ENCODE measurements at regions not wholly inside any gene's neighbourhood (a gene's known extent, or its start where the extent isn't known, plus 50 kb on each side); places are given as distances from the start of the nearest gene placed in this dataset.
A peak's percentile ranks its signal among the peaks of the same experiment; 100 is the strongest.
"Not testable (repeated sequence)": the region's sequence is repeated elsewhere in the genome, so short reads cannot be mapped to it uniquely, and the experiment has no call there.

- CTCF ChIA-PET (ENCODE audit: partially characterized antibody), result interaction anchor here (1.2 to 1.5 kb wide), 2 partner anchors 9 to 100 kb away, joined by 4 to 8 read pairs; no protein-coding TSS in a partner anchor
- H3K9me3 Mint-ChIP-seq, result peaks cover 0 to 2% (median 0%) of the 10 kb centered on the region in 8 donors
Measured at GRCh38 chr22:41023299-41023623, 69.1 kb upstream of the EP300 start.

DNA sequence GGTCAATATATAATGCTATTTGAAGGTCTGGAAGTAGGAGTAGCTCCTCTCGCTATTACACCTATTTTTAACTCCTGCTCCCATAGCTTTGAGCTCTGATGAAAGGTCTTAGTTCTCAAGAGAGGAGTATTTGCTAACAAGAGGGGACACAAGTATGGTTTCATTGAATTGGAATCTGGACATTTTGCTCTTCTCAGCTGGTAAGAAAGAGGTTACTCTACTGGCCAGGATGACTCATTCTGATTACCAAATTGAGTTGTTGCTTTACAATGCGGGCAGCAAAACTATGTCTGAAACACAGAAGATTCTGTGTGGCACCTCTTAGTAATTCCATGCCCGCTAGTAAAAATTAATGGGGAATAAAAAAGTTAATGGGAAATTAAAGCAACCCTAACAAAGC is 63.6 kb upstream of the EP300 start:
- Histone ChIP-seq H3K4me3 (ENCODE audit: low read length in 2 of 2) (no peak overlapping the region), H3K27ac (ENCODE audit: low read depth, low read length) (no peak overlapping the region), H3K4me1 (ENCODE audit: insufficient read depth, low read length) (no peaks in the 10 kb centered on the region), H3K27me3 (ENCODE audit: insufficient read depth, low read length) (no peaks in the 10 kb centered on the region), H3K9me3 (ENCODE audit: control insufficient read depth in 1 of 2, low read length in 2 of 2) (no peaks in the 10 kb centered on the region), H3K36me3 (ENCODE audit: insufficient read depth, low read length) (no peaks in the 10 kb centered on the region)
- Mint-ChIP-seq H3K4me3 (no peak overlapping the region), H3K27ac (no peak overlapping the region), H3K27me3 (no peaks in the 10 kb centered on the region), H3K9me3 (no peaks in the 10 kb centered on the region), H3K4me1 (peaks cover 0 to 1% (median 0%) of the 10 kb centered on the region in 4 donors), H3K36me3 (no peaks in the 10 kb centered on the region)
- no peak for DNase-seq
- CTCF ChIA-PET (ENCODE audit: partially characterized antibody), result no interaction called here
- intact Hi-C loops (cut with micrococcal nuclease), result no loop called here
- POLR2A ChIA-PET (ENCODE audit: partially characterized antibody), result interaction anchor here (1.2 kb wide), 1 partner anchor 9 kb away, joined by 3 read pairs; no protein-coding TSS in a partner anchor

More at GRCh38 chr22:41023299-41023623, 69.1 kb upstream of the EP300 start:
- H3K4me1 Mint-ChIP-seq, result peaks cover 8 to 31% (median 15%) of the 10 kb centered on the region in 4 donors
- Histone ChIP-seq H3K36me3 (ENCODE audit: insufficient read depth, low read length) (no peaks in the 10 kb centered on the region), H3K27me3 (ENCODE audit: insufficient read depth, low read length) (no peaks in the 10 kb centered on the region), H3K27ac (ENCODE audit: low read depth, low read length) (peak overlapping the region; percentile 70), H3K9me3 (ENCODE audit: control insufficient read depth in 1 of 2, low read length in 2 of 2) (no peaks in the 10 kb centered on the region), H3K4me3 (ENCODE audit: low read length in 2 of 2) (no peak overlapping the region), H3K4me1 (ENCODE audit: insufficient read depth, low read length) (peaks cover 18% of the 10 kb centered on the region)
- POLR2A ChIA-PET (ENCODE audit: partially characterized antibody), result interaction anchor here (1.0 to 3.2 kb wide), 8 partner anchors 8 to 100 kb away, joined by 3 to 87 read pairs (median 9); partner anchors contain the start of genes EP300 and RBX1
- intact Hi-C loops (cut with micrococcal nuclease), result loop anchor here (5.0 kb wide), 1 partner anchor 264 kb away; the partner anchor contains the start of gene RANGAP1
- H3K27me3 Mint-ChIP-seq, result no peaks in the 10 kb centered on the region
- peak overlapping the region; percentile 60 to 88 (median 76) for H3K4me3 Mint-ChIP-seq
- H3K27ac Mint-ChIP-seq, result peak overlapping the region; percentile 84 to 92 (median 87)
- no peak for DNase-seq
- H3K36me3 Mint-ChIP-seq, result no peaks in the 10 kb centered on the region

- H3K27me3 Mint-ChIP-seq, result no peaks in the 10 kb centered on the region
- CTCF ChIA-PET (ENCODE audit: partially characterized antibody), result no interaction called here
- H3K4me3 Mint-ChIP-seq, result no peak overlapping the region
- Histone ChIP-seq H3K27me3 (ENCODE audit: insufficient read depth, low read length) (no peaks in the 10 kb centered on the region), H3K4me1 (ENCODE audit: insufficient read depth, low read length) (no peaks in the 10 kb centered on the region), H3K36me3 (ENCODE audit: insufficient read depth, low read length) (no peaks in the 10 kb centered on the region), H3K9me3 (ENCODE audit: control insufficient read depth in 1 of 2, low read length in 2 of 2) (no peaks in the 10 kb centered on the region), H3K4me3 (ENCODE audit: low read length in 2 of 2) (no peak overlapping the region), H3K27ac (ENCODE audit: low read depth, low read length) (no peak overlapping the region)
- H3K9me3 Mint-ChIP-seq, result no peaks in the 10 kb centered on the region
- H3K36me3 Mint-ChIP-seq, result no peaks in the 10 kb centered on the region
- H3K4me1 Mint-ChIP-seq, result peaks cover 0 to 1% (median 0%) of the 10 kb centered on the region in 4 donors
- DNase-seq, result no peak
- H3K27ac Mint-ChIP-seq, result no peak overlapping the region
- intact Hi-C loops (cut with micrococcal nuclease), result no loop called here
- POLR2A ChIA-PET (ENCODE audit: partially characterized antibody), result interaction anchor here (2.9 kb wide), 1 partner anchor 9 kb away, joined by 14 read pairs; no protein-coding TSS in a partner anchor
Measured at GRCh38 chr22:41030891-41031290, 61.5 kb upstream of the EP300 start.

GRCh38 chr22:41034706-41035105 is 57.7 kb upstream of the EP300 start:
- Histone ChIP-seq H3K36me3 (ENCODE audit: insufficient read depth, low read length) (no peaks in the 10 kb centered on the region), H3K4me3 (ENCODE audit: low read length in 2 of 2) (no peak overlapping the region), H3K9me3 (ENCODE audit: control insufficient read depth in 1 of 2, low read length in 2 of 2) (no peaks in the 10 kb centered on the region), H3K27me3 (ENCODE audit: insufficient read depth, low read length) (no peaks in the 10 kb centered on the region), H3K4me1 (ENCODE audit: insufficient read depth, low read length) (no peaks in the 10 kb centered on the region), H3K27ac (ENCODE audit: low read depth, low read length) (no peak overlapping the region)
- intact Hi-C loops (cut with micrococcal nuclease), result no loop called here
- Mint-ChIP-seq H3K27me3 (peaks cover 0 to 5% of the 10 kb centered on the region in 2 donors), H3K9me3 (no peaks in the 10 kb centered on the region), H3K4me3 (peak overlapping the region in 1 of 8 donors; percentile 57), H3K27ac (no peak overlapping the region), H3K36me3 (no peaks in the 10 kb centered on the region), H3K4me1 (peaks cover 0 to 2% (median 0%) of the 10 kb centered on the region in 4 donors)
- no peak for DNase-seq
- ChIA-PET POLR2A (ENCODE audit: partially characterized antibody) (no interaction called here), CTCF (ENCODE audit: partially characterized antibody) (no interaction called here)

DNA sequence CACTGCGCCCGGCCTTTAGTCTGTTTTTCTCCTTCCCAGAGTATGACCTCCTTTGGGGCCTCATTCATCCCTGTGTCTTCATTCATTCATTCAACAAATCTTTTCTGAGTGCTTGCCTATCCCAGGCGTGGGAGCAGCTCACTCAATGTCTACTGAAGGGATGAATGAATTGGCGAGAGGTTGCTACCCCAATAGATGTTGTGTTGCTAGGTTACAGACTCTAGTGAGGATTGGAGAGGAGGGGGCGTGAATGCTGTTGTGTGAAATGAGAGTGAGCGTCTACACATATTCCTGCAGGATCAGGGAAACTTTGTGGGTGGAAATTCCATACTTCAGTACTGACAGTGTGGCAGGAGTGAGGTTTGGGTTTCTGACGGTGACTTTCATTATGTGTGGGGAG is 55.5 kb upstream of the EP300 start:
- DNase-seq, result no peak
- Histone ChIP-seq H3K27ac (ENCODE audit: low read depth, low read length) (no peak overlapping the region), H3K4me1 (ENCODE audit: insufficient read depth, low read length) (no peaks in the 10 kb centered on the region), H3K27me3 (ENCODE audit: insufficient read depth, low read length) (no peaks in the 10 kb centered on the region), H3K9me3 (ENCODE audit: control insufficient read depth in 1 of 2, low read length in 2 of 2) (no peaks in the 10 kb centered on the region), H3K4me3 (ENCODE audit: low read length in 2 of 2) (no peak overlapping the region), H3K36me3 (ENCODE audit: insufficient read depth, low read length) (no peaks in the 10 kb centered on the region)
- Mint-ChIP-seq H3K36me3 (no peaks in the 10 kb centered on the region), H3K9me3 (no peaks in the 10 kb centered on the region), H3K4me1 (peaks cover 0 to 1% (median 0%) of the 10 kb centered on the region in 4 donors), H3K27me3 (peaks cover 0 to 5% of the 10 kb centered on the region in 2 donors), H3K4me3 (no peak overlapping the region), H3K27ac (peak overlapping the region in 1 of 7 donors; percentile 48)
- ChIA-PET POLR2A (ENCODE audit: partially characterized antibody) (interaction anchor here (0.7 kb wide), 1 partner anchor 86 kb away, joined by 3 read pairs; no protein-coding TSS in a partner anchor), CTCF (ENCODE audit: partially characterized antibody) (interaction anchor here (0.7 kb wide), 1 partner anchor 352 kb away, joined by 4 read pairs; no protein-coding TSS in a partner anchor)
- intact Hi-C loops (cut with micrococcal nuclease), result no loop called here

- no peak overlapping the region for H3K27ac ChIP-seq (ENCODE audit: low read depth, low read length)
- H3K9me3 ChIP-seq (ENCODE audit: control insufficient read depth in 1 of 2, low read length in 2 of 2), result no peaks in the 10 kb centered on the region
- Mint-ChIP-seq H3K9me3 (no peaks in the 10 kb centered on the region), H3K27ac (no peak overlapping the region), H3K4me3 (no peak overlapping the region), H3K27me3 (peaks cover 0 to 8% of the 10 kb centered on the region in 2 donors), H3K4me1 (peaks cover 0 to 1% (median 0%) of the 10 kb centered on the region in 4 donors), H3K36me3 (no peaks in the 10 kb centered on the region)
- H3K36me3 ChIP-seq (ENCODE audit: insufficient read depth, low read length), result no peaks in the 10 kb centered on the region
- DNase-seq, result no peak
- intact Hi-C loops (cut with micrococcal nuclease), result no loop called here
- ChIA-PET CTCF (ENCODE audit: partially characterized antibody) (no interaction called here), POLR2A (ENCODE audit: partially characterized antibody) (no interaction called here)
- no peaks in the 10 kb centered on the region for H3K27me3 ChIP-seq (ENCODE audit: insufficient read depth, low read length)
- no peaks in the 10 kb centered on the region for H3K4me1 ChIP-seq (ENCODE audit: insufficient read depth, low read length)
- H3K4me3 ChIP-seq (ENCODE audit: low read length in 2 of 2), result no peak overlapping the region
Measured at GRCh38 chr22:41038732-41039131, 53.7 kb upstream of the EP300 start.

DNA sequence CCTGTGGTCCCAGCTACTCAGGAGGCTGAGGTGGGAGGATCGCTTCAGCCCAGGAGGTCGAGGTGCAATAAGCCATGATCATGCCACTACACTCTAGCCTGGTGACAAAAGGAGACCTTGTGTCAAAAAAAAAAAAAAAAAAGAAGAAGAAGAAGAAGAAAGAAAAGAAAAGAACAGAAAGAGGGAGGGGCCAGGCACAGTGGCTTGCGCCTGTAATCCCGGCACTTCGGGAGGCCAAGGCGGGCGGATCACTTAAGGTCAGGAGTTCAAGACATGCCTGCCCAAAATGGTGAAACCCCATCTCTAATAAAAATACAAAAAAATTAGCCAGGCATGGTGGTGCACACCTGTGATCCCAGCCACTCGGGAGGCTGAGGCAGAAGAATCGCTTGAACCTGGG is 52.8 kb upstream of the EP300 start:
- POLR2A ChIA-PET (ENCODE audit: partially characterized antibody); H3K27me3 ChIP-seq (ENCODE audit: insufficient read depth, low read length); H3K36me3 Mint-ChIP-seq; H3K36me3 ChIP-seq (ENCODE audit: insufficient read depth, low read length); H3K4me3 Mint-ChIP-seq; H3K4me1 ChIP-seq (ENCODE audit: insufficient read depth, low read length); CTCF ChIA-PET (ENCODE audit: partially characterized antibody); H3K4me1 Mint-ChIP-seq; DNase-seq; H3K9me3 Mint-ChIP-seq; H3K9me3 ChIP-seq (ENCODE audit: control insufficient read depth in 1 of 2, low read length in 2 of 2); H3K27me3 Mint-ChIP-seq; H3K27ac Mint-ChIP-seq; H3K4me3 ChIP-seq (ENCODE audit: low read length in 2 of 2); intact Hi-C loops (cut with micrococcal nuclease); H3K27ac ChIP-seq (ENCODE audit: low read depth, low read length): not testable (repeated sequence)

All from CD4-positive, alpha-beta memory T cell (primary cell).